DND-41 (cell line): ENCODE measurements at regions not wholly inside any gene's neighbourhood (a gene's known extent, or its start where the extent isn't known, plus 50 kb on each side); places are given as distances from the start of the nearest gene placed in this dataset.
"Not testable (repeated sequence)": the region's sequence is repeated elsewhere in the genome, so short reads cannot be mapped to it uniquely, and the experiment has no call there.

ENCODE experiments used
- CTCF ChIP-seq: IDR thresholded peaks from 2 replicates; pipeline ENCODE4 v1.5.1; 2012; ENCODE audit warnings: borderline replicate concordance, low read length, moderate library complexity, mild to moderate bottlenecking; ENCODE audit not compliant: poor library complexity, severe bottlenecking; ENCODE audit errors: extremely low read depth
- EZH2 ChIP-seq: IDR thresholded peaks from 3 replicates; pipeline ENCODE4 v1.6.1; 2012; ENCODE audit warnings: borderline replicate concordance, low read depth, mild to moderate bottlenecking, moderate library complexity, low read length, inconsistent platforms; ENCODE audit not compliant: severe bottlenecking

GRCh38 chr15:21174761-21175160, 265.5 kb downstream of the POTEB3 start:
- TF ChIP-seq CTCF, EZH2: not testable (repeated sequence)
